GM12878 (cell line): ENCODE measurements at regions not wholly inside any gene's neighbourhood (a gene's known extent, or its start where the extent isn't known, plus 50 kb on each side); places are given as distances from the start of the nearest gene placed in this dataset.

Experiments used
- ATAC-seq: fragments of 200-7000 bp; cut with Tn5 transposase; 3 replicates; pipeline ENCODE4 v1.9.1; 2020; ENCODE audit warnings: mild to moderate bottlenecking, moderate library complexity
- BruUV-seq: library from RNA; stranded (reverse); fragments of 400-500 nt; replicated peaks from 2 replicates; lab custom pipeline; 2021; lab: Mats Ljungman, UMichigan
- CTCF ChIA-PET: fragments of 300-600 bp; sonication (Branson Sonifier 250); formaldehyde crosslinking; extraction: SDS; loops from one replicate; lab custom pipeline; 2021; ENCODE audit warnings: inconsistent platforms; lab: Yijun Ruan, JAX
- POLR2A ChIA-PET: fragments of 350-600 bp; formaldehyde crosslinking; extraction: SDS; loops from one replicate; lab custom pipeline; 2021; ENCODE audit warnings: inconsistent platforms; lab: Charles Lee
- RAD21 ChIA-PET: fragments of 300-600 bp; sonication (Branson Sonifier 250); formaldehyde crosslinking; loops from one replicate; lab custom pipeline; 2023; ENCODE audit warnings: antibody characterized with exemption; ENCODE audit not compliant: unreplicated experiment; lab: Charles Lee
- SMC1A ChIA-PET: fragments of 300-600 bp; sonication (Branson Sonifier 250); formaldehyde crosslinking; loops from one replicate; lab custom pipeline; 2023; ENCODE audit not compliant: unreplicated experiment, uncharacterized antibody; lab: Charles Lee
- DNase-seq: peaks from one replicate; pipeline ENCODE4 v3.0.0-alpha.2; 2011; ENCODE audit warnings: low read depth, low spot score
- FAIRE-seq: peaks from 3 replicates; lab custom pipeline; 2011; peaks lifted over from hg19 to GRCh38; lab: Jason Lieb, UNC
- H2AFZ ChIP-seq: 2 replicates; pipeline ENCODE4 v1.6.0; 2011; ENCODE audit warnings: low read depth, low read length, control low read depth; ENCODE audit not compliant: control insufficient read depth
- H3K27ac ChIP-seq: 2 replicates; pipeline ENCODE4 v1.5.1; 2011; ENCODE audit warnings: control low read depth; ENCODE audit not compliant: control insufficient read depth, insufficient read depth
- H3K27me3 ChIP-seq, 2 experiments: replicated peaks in 1 of 2; 2 replicates each; pipeline versions ENCODE4 v1.6.0 to v1.6.1; 2011; ENCODE audit warnings: low read length in 1 of 2; ENCODE audit not compliant: control insufficient read depth in 2 of 2, insufficient read depth in 2 of 2
- H3K36me3 ChIP-seq, 2 experiments: 2 replicates each; pipeline ENCODE4 v1.5.1; 2011; ENCODE audit warnings: low read length in 1 of 2; ENCODE audit not compliant: control insufficient read depth in 2 of 2, insufficient read depth in 2 of 2
- H3K4me1 ChIP-seq: 2 replicates; pipeline ENCODE4 v1.6.1; 2011; ENCODE audit warnings: mild to moderate bottlenecking, low read length, moderate library complexity, mixed read lengths; ENCODE audit not compliant: control insufficient read depth, insufficient read depth
- H3K4me2 ChIP-seq: 2 replicates; pipeline ENCODE4 v1.6.0; 2011; ENCODE audit warnings: control low read depth; ENCODE audit not compliant: control insufficient read depth, insufficient read depth
- H3K4me3 ChIP-seq: fragments of 200-600 bp; sonication (generic); 2 replicates; pipeline ENCODE4 v1.5.1; 2016
- H3K79me2 ChIP-seq: 2 replicates; pipeline ENCODE4 v1.6.0; 2011; ENCODE audit warnings: low read length; ENCODE audit not compliant: control insufficient read depth, insufficient read depth
- H3K9ac ChIP-seq: 2 replicates; pipeline ENCODE4 v1.8.0; 2011; ENCODE audit warnings: low read length, control low read depth, mixed read lengths; ENCODE audit not compliant: control insufficient read depth, insufficient read depth
- H3K9me3 ChIP-seq: replicated peaks from 3 replicates; pipeline ENCODE4 v1.5.1; 2011; ENCODE audit warnings: mild to moderate bottlenecking, low read length; ENCODE audit not compliant: control insufficient read depth, insufficient read depth
- H4K20me1 ChIP-seq: 2 replicates; pipeline ENCODE4 v1.6.0; 2011; ENCODE audit not compliant: control insufficient read depth, insufficient read depth
- ATF7 ChIP-seq: fragments of 450-650 bp; IDR thresholded peaks from 2 replicates; pipeline ENCODE4 v1.6.1; 2016; ENCODE audit warnings: low read depth, mild to moderate bottlenecking
- CHD1 ChIP-seq: IDR thresholded peaks from 2 replicates; pipeline ENCODE4 v1.6.1; 2012; ENCODE audit warnings: low read depth, low read length, improper control_type of control experiment
- DPF2 ChIP-seq: fragments of 450-650 bp; IDR thresholded peaks from 2 replicates; pipeline ENCODE4 v1.6.1; 2017; ENCODE audit warnings: mild to moderate bottlenecking
- IRF5 ChIP-seq: fragments of 450-650 bp; IDR thresholded peaks from 2 replicates; pipeline ENCODE4 v1.6.1; 2017; ENCODE audit warnings: borderline replicate concordance
- PKNOX1 ChIP-seq: fragments of 450-650 bp; IDR thresholded peaks from 2 replicates; pipeline ENCODE4 v1.6.1; 2016; ENCODE audit warnings: mild to moderate bottlenecking
- SRF ChIP-seq, 2 experiments: IDR thresholded peaks; 2 replicates each; pipeline ENCODE4 v1.6.1; 2011; ENCODE audit warnings: low read depth in 2 of 2, low read length in 2 of 2, mild to moderate bottlenecking in 1 of 2, moderate library complexity in 1 of 2
- WGBS: methylation state at CpG from one replicate; pipeline ENCODE4 v1.1.6; 2016; ENCODE audit warnings: low lambda C conversion rate; ENCODE audit not compliant: insufficient replicate concordance, insufficient coverage; ENCODE audit errors: missing lambda C conversion rate; 5-methylcytosine and 5-hydroxymethylcytosine counted together
- in situ Hi-C: fragments of 300-500 bp; cut with MboI; formaldehyde crosslinking; loops from 9 replicates; pipeline ENCODE4 v1.14.3; 2018; ENCODE audit warnings: mixed read lengths
- intact Hi-C: fragments of 100-400 bp; cut with micrococcal nuclease; formaldehyde crosslinking; loops from one replicate; pipeline ENCODE4 v1.14.2; 2022; ENCODE audit not compliant: unreplicated experiment

- TF ChIP-seq SRF (IDR thresholded peaks at IDR 0.05; ENCODE audit: low read depth in 2 of 2, low read length in 2 of 2) (0 out of 4 replicates have a peak, but pooled peaks of 1 of the 2 experiments have one; percentile 5), DPF2 (no peak), PKNOX1 (no peak)
Measured at GRCh38 chrX:131955099-131955777, 67.9 kb upstream of the STK26 start (continued).

GRCh38 chrX:131958724-131959123 is 64.4 kb upstream of the STK26 start:
- DNase-seq (no peak), FAIRE-seq (no peak)
- SMC1A ChIA-PET, result no interaction called here

More at GRCh38 chrX:131958724-131959123, 64.4 kb upstream of the STK26 start:
- TF ChIP-seq ATF7 (peak; percentile 58), IRF5 (no peak), CHD1 (no peak)
- Histone ChIP-seq H2AFZ (no peak overlapping the region), H3K4me2 (no peak overlapping the region), H3K79me2 (no peaks in the 10 kb centered on the region), H4K20me1 (no peaks in the 10 kb centered on the region), H3K27ac (no peak overlapping the region), H3K36me3 (no peaks in the 10 kb centered on the region), H3K4me3 (no peak overlapping the region), H3K9ac (no peak overlapping the region), H3K9me3 (no peaks in the 10 kb centered on the region), H3K4me1 (no peaks in the 10 kb centered on the region), H3K27me3 (no peaks in the 10 kb centered on the region)
- ChIA-PET POLR2A (no interaction called here), RAD21 (no interaction called here), CTCF (no interaction called here)
- in situ Hi-C loops, result no loop called here
- BruUV-seq, result no TSS peak
- no peak for ATAC-seq
- intact Hi-C loops, result no loop called here
- 0% methylated on average over 1 of the region's 1 CpG for WGBS
